ENCODE measurements at regions not wholly inside any gene's neighbourhood (a gene's known extent, or its start where the extent isn't known, plus 50 kb on each side); places are given as distances from the start of the nearest gene placed in this dataset.

GRCh38 chr5:87686975-87687374 is 274.2 kb upstream of the CCNH start:
- Mint-ChIP-seq H3K9me3 (ENCODE audit: insufficient read depth) (peaks cover 3% of the 10 kb centered on the region), H3K4me1 (peaks cover 4% of the 10 kb centered on the region), H3K4me3 (no peak overlapping the region), H3K27me3 (peaks cover 4% of the 10 kb centered on the region), H3K27ac (no peak overlapping the region)
- Histone ChIP-seq H3K9ac (ENCODE audit: low read length) (no peak overlapping the region), H3K4me2 (replicated peaks; ENCODE audit: low read depth, low read length, poor library complexity, severe bottlenecking) (no peak overlapping the region), H3K79me2 (ENCODE audit: control insufficient read depth, insufficient read depth, low read length) (no peaks in the 10 kb centered on the region), H3K4me1 (ENCODE audit: control insufficient read depth in 2 of 2, insufficient read depth in 2 of 2, low read length in 2 of 2) (no peaks in the 10 kb centered on the region), H4K20me1 (ENCODE audit: control insufficient read depth, insufficient read depth, low read length, poor library complexity, severe bottlenecking) (no peaks in the 10 kb centered on the region), H3K36me3 (replicated peaks in 1 of 2; ENCODE audit: control extremely low read depth in 1 of 2, control insufficient read depth in 1 of 2, extremely low read depth in 1 of 2, insufficient read depth in 2 of 2, low read length in 1 of 2) (no peaks in the 10 kb centered on the region), H3K9me3 (ENCODE audit: control extremely low read depth in 1 of 3, control insufficient read depth in 2 of 3, insufficient read depth in 1 of 3, low read length in 2 of 3) (peaks cover 0 to 2% (median 0%) of the 10 kb centered on the region in 3 donors), H2AFZ (ENCODE audit: insufficient read depth, low read depth, low read length, poor library complexity, severe bottlenecking) (no peak overlapping the region), H3K27me3 (replicated peaks in 1 of 4; ENCODE audit: control extremely low read depth in 1 of 4, control insufficient read depth in 3 of 4, insufficient read depth in 4 of 4, low read length in 3 of 4) (no peaks in the 10 kb centered on the region), H3K4me3 (ENCODE audit: control extremely low read depth in 1 of 5, extremely low read depth in 1 of 5, insufficient read depth in 1 of 5, low read depth in 2 of 5, low read length in 4 of 5) (no peak overlapping the region), H3K27ac (ENCODE audit: low read length in 2 of 2) (no peak overlapping the region)
- no CpG with 5 or more reads among the region's 1 CpG for WGBS (ENCODE audit: insufficient coverage)
- CTCF ChIA-PET: no interaction called here
- ATAC-seq (ENCODE audit: low read depth) (no peak), DNase-seq (no peak)
- intact Hi-C loops (cut with micrococcal nuclease): no loop called here
- no peak for TF ChIP-seq CTCF (IDR thresholded peaks at IDR 0.05)
- no peak for TF ChIP-seq EZH2 (IDR thresholded peaks at IDR 0.05; ENCODE audit: borderline replicate concordance, insufficient read depth, low read depth, low read length, poor library complexity, severe bottlenecking)
- POLR2A ChIA-PET: no interaction called here

- Mint-ChIP-seq H3K27me3 (peaks cover 4% of the 10 kb centered on the region), H3K4me3 (no peak overlapping the region), H3K27ac (no peak overlapping the region), H3K4me1 (peaks cover 4% of the 10 kb centered on the region), H3K9me3 (ENCODE audit: insufficient read depth) (peaks cover 3% of the 10 kb centered on the region)
- Histone ChIP-seq H3K9ac (ENCODE audit: low read length) (no peak overlapping the region), H3K4me2 (replicated peaks; ENCODE audit: low read depth, low read length, poor library complexity, severe bottlenecking) (no peak overlapping the region), H3K36me3 (replicated peaks in 1 of 2; ENCODE audit: control extremely low read depth in 1 of 2, control insufficient read depth in 1 of 2, extremely low read depth in 1 of 2, insufficient read depth in 2 of 2, low read length in 1 of 2) (no peaks in the 10 kb centered on the region), H3K79me2 (ENCODE audit: control insufficient read depth, insufficient read depth, low read length) (no peaks in the 10 kb centered on the region), H3K27ac (ENCODE audit: low read length in 2 of 2) (no peak overlapping the region), H3K4me3 (ENCODE audit: control extremely low read depth in 1 of 5, extremely low read depth in 1 of 5, insufficient read depth in 1 of 5, low read depth in 2 of 5, low read length in 4 of 5) (no peak overlapping the region), H3K9me3 (ENCODE audit: control extremely low read depth in 1 of 3, control insufficient read depth in 2 of 3, insufficient read depth in 1 of 3, low read length in 2 of 3) (peaks cover 0 to 2% (median 0%) of the 10 kb centered on the region in 3 donors), H3K4me1 (ENCODE audit: control insufficient read depth in 2 of 2, insufficient read depth in 2 of 2, low read length in 2 of 2) (no peaks in the 10 kb centered on the region), H3K27me3 (replicated peaks in 1 of 4; ENCODE audit: control extremely low read depth in 1 of 4, control insufficient read depth in 3 of 4, insufficient read depth in 4 of 4, low read length in 3 of 4) (no peaks in the 10 kb centered on the region), H4K20me1 (ENCODE audit: control insufficient read depth, insufficient read depth, low read length, poor library complexity, severe bottlenecking) (no peaks in the 10 kb centered on the region), H2AFZ (ENCODE audit: insufficient read depth, low read depth, low read length, poor library complexity, severe bottlenecking) (no peak overlapping the region)
- DNase-seq (no peak), ATAC-seq (ENCODE audit: low read depth) (no peak)
- POLR2A ChIA-PET: no interaction called here
- TF ChIP-seq CTCF (IDR thresholded peaks at IDR 0.05) (no peak), EZH2 (IDR thresholded peaks at IDR 0.05; ENCODE audit: borderline replicate concordance, insufficient read depth, low read depth, low read length, poor library complexity, severe bottlenecking) (no peak)
- CTCF ChIA-PET: no interaction called here
- intact Hi-C loops (cut with micrococcal nuclease): no loop called here
These were observed 273.3 kb upstream of the CCNH start for GRCh38 chr5:87686018-87686417.

All from B cell (primary cell).